Adrenal gland (tissue), 9 donors: ENCODE measurements at regions not wholly inside any gene's neighbourhood (a gene's known extent, or its start where the extent isn't known, plus 50 kb on each side); places are given as distances from the start of the nearest gene placed in this dataset.

Source experiments
- DNase-seq, 7 donors: peaks; one replicate each; pipeline ENCODE4 v3.0.0-alpha.2; 2019 to 2020
- H3K27ac ChIP-seq, 5 donors: fragments of 200-600 bp; sonication (generic) in 4 of 5; 1 replicate in 3 of 5; 2 replicates in 2 of 5; pipeline versions ENCODE4 v1.5.1 to v1.8.0; 2016 to 2020; ENCODE audit warnings: mild to moderate bottlenecking in 1 of 5
- H3K27me3 ChIP-seq: fragments of 200-600 bp; 2 replicates; pipeline ENCODE4 v1.8.0; 2021
- H3K36me3 ChIP-seq, 2 donors: fragments of 200-600 bp; replicated peaks in 1 of 2; 1 replicate in 1 of 2; 2 replicates in 1 of 2; pipeline versions ENCODE4 v1.5.1 to v1.8.0; 2018 to 2022
- H3K4me1 ChIP-seq, 2 donors: fragments of 200-600 bp; replicated peaks in 1 of 2; 1 replicate in 1 of 2; 2 replicates in 1 of 2; pipeline versions ENCODE4 v1.5.1 to v1.8.0; 2018 to 2021
- H3K4me3 ChIP-seq, 4 donors: fragments of 200-600 bp; sonication (generic) in 3 of 4; one replicate each; pipeline ENCODE4 v1.5.1; 2016 to 2018
- H3K9me3 ChIP-seq, 3 donors: fragments of 200-600 bp; sonication (generic) in 1 of 3; replicated peaks in 1 of 3; 1 replicate in 2 of 3; 2 replicates in 1 of 3; pipeline versions ENCODE4 v1.5.1 to v1.8.0; 2016 to 2021
- CTCF ChIP-seq, 6 experiments: fragments of 450-650 bp in 4 of 6; fragments of 200-600 bp in 2 of 6; sonication (generic) in 1 of 6; IDR thresholded peaks; 1 replicate in 5 of 6; 2 replicates in 1 of 6; pipeline versions ENCODE4 v1.5.1 to v1.8.0; 2016 to 2021; ENCODE audit warnings: antibody characterized with exemption in 6 of 6, mild to moderate bottlenecking in 2 of 6, moderate library complexity in 1 of 6
- POLR2A ChIP-seq, 2 donors: fragments of 450-650 bp; IDR thresholded peaks; one replicate each; pipeline ENCODE4 v1.6.1; 2017; ENCODE audit warnings: antibody characterized with exemption in 2 of 2, mild to moderate bottlenecking in 2 of 2, moderate library complexity in 1 of 2
- WGBS, 4 donors: extraction: QIAGEN DNeasy Blood & Tissue Kit in 2 of 4; methylation state at CpG; one replicate each; pipeline versions ENCODE4 v1.1.5 to v1.1.7; 2013 to 2017; 5-methylcytosine and 5-hydroxymethylcytosine counted together
- intact Hi-C, 2 donors: fragments of 100-400 bp; cut with DNase I; formaldehyde crosslinking; loops; one replicate each; pipeline versions ENCODE4 v1.14.1 to v1.15.0; 2022 to 2023
- donor health status: healthy with polysubstance abuse.
- donor health status: Bipolar disorder and iron deficiency.
- donor health status: DM: yes; HTN: yes; CAD: no.
- donor health status: DM: no; HTN: no; CAD: no.
- donor health status: DM: no; HTN: no; CAD: no.

- intact Hi-C loops = no loop called here
- no peaks in the 10 kb centered on the region for H3K9me3 ChIP-seq
- H3K4me3 ChIP-seq = no peak overlapping the region
- no peaks in the 10 kb centered on the region for H3K36me3 ChIP-seq
- DNase-seq = no peak
- no peaks in the 10 kb centered on the region for H3K27me3 ChIP-seq
- no peaks in the 10 kb centered on the region for H3K4me1 ChIP-seq
- TF ChIP-seq CTCF (IDR thresholded peaks at IDR 0.05) = no peak
- TF ChIP-seq POLR2A (IDR thresholded peaks at IDR 0.05) = no peak
- no peak overlapping the region for H3K27ac ChIP-seq
Measured at GRCh38 chr5:112065781-112066180, 308.8 kb upstream of the NREP start.

DNA sequence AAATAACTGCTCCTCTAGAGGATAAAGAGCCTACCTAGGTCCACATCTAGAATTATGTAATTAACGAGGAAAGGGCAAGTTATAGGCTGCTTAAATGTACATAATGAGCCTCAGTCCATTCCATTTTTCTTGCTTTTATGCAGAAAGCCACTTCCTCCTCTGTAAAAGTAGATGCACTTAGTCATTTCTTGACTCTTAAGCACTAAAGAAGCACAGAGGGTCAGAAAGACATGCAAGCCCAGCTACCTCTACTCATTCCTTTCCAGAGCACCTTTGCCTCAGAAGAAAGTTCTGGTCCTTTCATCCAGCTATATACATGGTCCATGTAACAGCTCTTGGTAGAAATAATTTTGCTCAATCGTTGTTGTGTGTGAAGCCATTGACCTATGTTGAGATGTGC lies 308.0 kb upstream of the NREP start:
- TF ChIP-seq CTCF (IDR thresholded peaks at IDR 0.05) (no peak), POLR2A (IDR thresholded peaks at IDR 0.05) (no peak)
- H3K9me3 ChIP-seq = no peaks in the 10 kb centered on the region
- no peaks in the 10 kb centered on the region for H3K4me1 ChIP-seq
- DNase-seq = no peak
- no peaks in the 10 kb centered on the region for H3K27me3 ChIP-seq
- H3K4me3 ChIP-seq = no peak overlapping the region
- intact Hi-C loops = no loop called here
- no peak overlapping the region for H3K27ac ChIP-seq
- no peaks in the 10 kb centered on the region for H3K36me3 ChIP-seq
- 72 to 84% (median 81%) methylated on average over 2 of the region's 2 CpGs for WGBS, 4 donors

- Histone ChIP-seq H3K9me3 (no peaks in the 10 kb centered on the region), H3K27me3 (no peaks in the 10 kb centered on the region), H3K27ac (no peak overlapping the region), H3K36me3 (no peaks in the 10 kb centered on the region), H3K4me1 (no peaks in the 10 kb centered on the region), H3K4me3 (no peak overlapping the region)
- TF ChIP-seq POLR2A (IDR thresholded peaks at IDR 0.05) (no peak), CTCF (IDR thresholded peaks at IDR 0.05) (no peak)
- WGBS, 4 donors = 79 to 83% (median 81%) methylated on average over 2 of the region's 2 CpGs
- intact Hi-C loops = no loop called here
- no peak for DNase-seq
Measured at GRCh38 chr5:112064271-112064701, 307.3 kb upstream of the NREP start.

- no peak for DNase-seq
- H3K27ac ChIP-seq = no peak overlapping the region
- H3K36me3 ChIP-seq = no peaks in the 10 kb centered on the region
- 76 to 94% (median 88%) methylated on average over 1 of the region's 1 CpG for WGBS, 4 donors
- no peaks in the 10 kb centered on the region for H3K4me1 ChIP-seq
- no peaks in the 10 kb centered on the region for H3K9me3 ChIP-seq
- no peak for TF ChIP-seq CTCF (IDR thresholded peaks at IDR 0.05)
- no peak overlapping the region for H3K4me3 ChIP-seq
- intact Hi-C loops = no loop called here
- H3K27me3 ChIP-seq = no peaks in the 10 kb centered on the region
Measured at GRCh38 chr5:112063856-112064255, 306.9 kb upstream of the NREP start.
